ENCODE measurements at regions not wholly inside any gene's neighbourhood (a gene's known extent, or its start where the extent isn't known, plus 50 kb on each side); places are given as distances from the start of the nearest gene placed in this dataset.

GRCh38 chr5:110338341-110339083 lies 388.0 kb downstream of the TMEM232 start:
- Histone ChIP-seq H3K4me1 (ENCODE audit: control insufficient read depth, insufficient read depth, low read length, poor library complexity, severe bottlenecking) (no peaks in the 10 kb centered on the region), H3K9me3 (ENCODE audit: control insufficient read depth in 2 of 2, low read length in 2 of 2) (no peaks in the 10 kb centered on the region), H3K4me3 (ENCODE audit: low read depth, low read length) (no peak overlapping the region), H3K27me3 (ENCODE audit: control insufficient read depth, insufficient read depth, low read length) (no peaks in the 10 kb centered on the region), H3K27ac (ENCODE audit: insufficient read depth, low read length, poor library complexity, severe bottlenecking) (no peak overlapping the region), H3K36me3 (ENCODE audit: control insufficient read depth, insufficient read depth, low read length) (no peaks in the 10 kb centered on the region)
- Mint-ChIP-seq H3K27ac (no peak overlapping the region), H3K9me3 (peaks cover 0 to 2% (median 0%) of the 10 kb centered on the region in 7 donors), H3K4me3 (no peak overlapping the region), H3K4me1 (no peaks in the 10 kb centered on the region), H3K36me3 (no peaks in the 10 kb centered on the region), H3K27me3 (peaks cover 4% of the 10 kb centered on the region)
- DNase-seq = no peak
- no peak for ATAC-seq (ENCODE audit: low read depth in 2 of 2)

GRCh38 chr5:110339399-110339798 lies 387.1 kb downstream of the TMEM232 start:
- H3K9me3 Mint-ChIP-seq = peaks cover 0 to 2% (median 0%) of the 10 kb centered on the region in 7 donors
- H3K36me3 ChIP-seq (ENCODE audit: control insufficient read depth, insufficient read depth, low read length) = no peaks in the 10 kb centered on the region
- no peaks in the 10 kb centered on the region for H3K9me3 ChIP-seq (ENCODE audit: control insufficient read depth in 2 of 2, low read length in 2 of 2)
- H3K27ac ChIP-seq (ENCODE audit: insufficient read depth, low read length, poor library complexity, severe bottlenecking) = no peak overlapping the region
- no peak overlapping the region for H3K27ac Mint-ChIP-seq
- H3K27me3 ChIP-seq (ENCODE audit: control insufficient read depth, insufficient read depth, low read length) = no peaks in the 10 kb centered on the region
- H3K36me3 Mint-ChIP-seq = no peaks in the 10 kb centered on the region
- H3K27me3 Mint-ChIP-seq = peaks cover 4% of the 10 kb centered on the region
- H3K4me1 ChIP-seq (ENCODE audit: control insufficient read depth, insufficient read depth, low read length, poor library complexity, severe bottlenecking) = no peaks in the 10 kb centered on the region
- DNase-seq (no peak), ATAC-seq (ENCODE audit: low read depth in 2 of 2) (no peak)
- H3K4me1 Mint-ChIP-seq = no peaks in the 10 kb centered on the region
- no peak overlapping the region for H3K4me3 ChIP-seq (ENCODE audit: low read depth, low read length)
- no peak overlapping the region for H3K4me3 Mint-ChIP-seq

GRCh38 chr5:110341836-110342235 lies 384.6 kb downstream of the TMEM232 start:
- no peaks in the 10 kb centered on the region for H3K36me3 ChIP-seq (ENCODE audit: control insufficient read depth, insufficient read depth, low read length)
- no peaks in the 10 kb centered on the region for H3K4me1 Mint-ChIP-seq
- peaks cover 2% of the 10 kb centered on the region for H3K27me3 Mint-ChIP-seq
- DNase-seq = no peak
- no peak overlapping the region for H3K27ac Mint-ChIP-seq
- no peaks in the 10 kb centered on the region for H3K36me3 Mint-ChIP-seq
- no peak overlapping the region for H3K27ac ChIP-seq (ENCODE audit: insufficient read depth, low read length, poor library complexity, severe bottlenecking)
- no peaks in the 10 kb centered on the region for H3K27me3 ChIP-seq (ENCODE audit: control insufficient read depth, insufficient read depth, low read length)
- H3K4me3 Mint-ChIP-seq = no peak overlapping the region
- H3K4me3 ChIP-seq (ENCODE audit: low read depth, low read length) = no peak overlapping the region
- H3K9me3 Mint-ChIP-seq = peaks cover 0 to 2% (median 0%) of the 10 kb centered on the region in 7 donors
- H3K4me1 ChIP-seq (ENCODE audit: control insufficient read depth, insufficient read depth, low read length, poor library complexity, severe bottlenecking) = no peaks in the 10 kb centered on the region
- no peaks in the 10 kb centered on the region for H3K9me3 ChIP-seq (ENCODE audit: control insufficient read depth in 2 of 2, low read length in 2 of 2)
- ATAC-seq (ENCODE audit: low read depth in 2 of 2) = no peak

- no peaks in the 10 kb centered on the region for H3K9me3 ChIP-seq (ENCODE audit: control insufficient read depth in 2 of 2, low read length in 2 of 2)
- no peaks in the 10 kb centered on the region for H3K4me1 ChIP-seq (ENCODE audit: control insufficient read depth, insufficient read depth, low read length, poor library complexity, severe bottlenecking)
- DNase-seq (no peak), ATAC-seq (ENCODE audit: low read depth in 2 of 2) (no peak)
- Mint-ChIP-seq H3K4me3 (no peak overlapping the region), H3K4me1 (no peaks in the 10 kb centered on the region), H3K27ac (no peak overlapping the region), H3K36me3 (no peaks in the 10 kb centered on the region), H3K27me3 (no peaks in the 10 kb centered on the region), H3K9me3 (no peaks in the 10 kb centered on the region)
- no peak overlapping the region for H3K4me3 ChIP-seq (ENCODE audit: low read depth, low read length)
- H3K27me3 ChIP-seq (ENCODE audit: control insufficient read depth, insufficient read depth, low read length) = no peaks in the 10 kb centered on the region
- no peak overlapping the region for H3K27ac ChIP-seq (ENCODE audit: insufficient read depth, low read length, poor library complexity, severe bottlenecking)
- no peaks in the 10 kb centered on the region for H3K36me3 ChIP-seq (ENCODE audit: control insufficient read depth, insufficient read depth, low read length)
These were observed 383.8 kb downstream of the TMEM232 start for GRCh38 chr5:110342683-110343082.

- DNase-seq = no peak
- Histone ChIP-seq H3K4me1 (ENCODE audit: control insufficient read depth, insufficient read depth, low read length, poor library complexity, severe bottlenecking) (no peaks in the 10 kb centered on the region), H3K27me3 (ENCODE audit: control insufficient read depth, insufficient read depth, low read length) (no peaks in the 10 kb centered on the region), H3K27ac (ENCODE audit: insufficient read depth, low read length, poor library complexity, severe bottlenecking) (no peak overlapping the region), H3K4me3 (ENCODE audit: low read depth, low read length) (no peak overlapping the region), H3K9me3 (ENCODE audit: control insufficient read depth in 2 of 2, low read length in 2 of 2) (no peaks in the 10 kb centered on the region), H3K36me3 (ENCODE audit: control insufficient read depth, insufficient read depth, low read length) (no peaks in the 10 kb centered on the region)
- Mint-ChIP-seq H3K27me3 (no peaks in the 10 kb centered on the region), H3K9me3 (no peaks in the 10 kb centered on the region), H3K4me1 (no peaks in the 10 kb centered on the region), H3K27ac (no peak overlapping the region), H3K4me3 (no peak overlapping the region), H3K36me3 (no peaks in the 10 kb centered on the region)
- ATAC-seq (ENCODE audit: low read depth in 2 of 2) = no peak
These were observed 382.9 kb downstream of the TMEM232 start for GRCh38 chr5:110343616-110344015.

- Mint-ChIP-seq H3K27me3 (no peaks in the 10 kb centered on the region), H3K36me3 (no peaks in the 10 kb centered on the region), H3K4me1 (no peaks in the 10 kb centered on the region), H3K4me3 (no peak overlapping the region), H3K27ac (no peak overlapping the region), H3K9me3 (no peaks in the 10 kb centered on the region)
- no peaks in the 10 kb centered on the region for H3K27me3 ChIP-seq (ENCODE audit: control insufficient read depth, insufficient read depth, low read length)
- ATAC-seq (ENCODE audit: low read depth in 2 of 2) (no peak), DNase-seq (no peak)
- no peaks in the 10 kb centered on the region for H3K9me3 ChIP-seq (ENCODE audit: control insufficient read depth in 2 of 2, low read length in 2 of 2)
- no peaks in the 10 kb centered on the region for H3K4me1 ChIP-seq (ENCODE audit: control insufficient read depth, insufficient read depth, low read length, poor library complexity, severe bottlenecking)
- no peak overlapping the region for H3K4me3 ChIP-seq (ENCODE audit: low read depth, low read length)
- no peaks in the 10 kb centered on the region for H3K36me3 ChIP-seq (ENCODE audit: control insufficient read depth, insufficient read depth, low read length)
- no peak overlapping the region for H3K27ac ChIP-seq (ENCODE audit: insufficient read depth, low read length, poor library complexity, severe bottlenecking)
These were observed 380.8 kb downstream of the TMEM232 start for GRCh38 chr5:110345623-110346022.

GRCh38 chr5:110346893-110347358 lies 379.5 kb downstream of the TMEM232 start:
- H3K4me1 Mint-ChIP-seq = no peaks in the 10 kb centered on the region

GRCh38 chr5:110347781-110348180 lies 378.7 kb downstream of the TMEM232 start:
- Histone ChIP-seq H3K27me3 (ENCODE audit: control insufficient read depth, insufficient read depth, low read length) (no peaks in the 10 kb centered on the region), H3K36me3 (ENCODE audit: control insufficient read depth, insufficient read depth, low read length) (no peaks in the 10 kb centered on the region), H3K27ac (ENCODE audit: insufficient read depth, low read length, poor library complexity, severe bottlenecking) (no peak overlapping the region), H3K4me3 (ENCODE audit: low read depth, low read length) (no peak overlapping the region), H3K4me1 (ENCODE audit: control insufficient read depth, insufficient read depth, low read length, poor library complexity, severe bottlenecking) (no peaks in the 10 kb centered on the region), H3K9me3 (ENCODE audit: control insufficient read depth in 2 of 2, low read length in 2 of 2) (no peaks in the 10 kb centered on the region)
- DNase-seq (no peak), ATAC-seq (ENCODE audit: low read depth in 2 of 2) (no peak)
- H3K4me3 Mint-ChIP-seq = no peak overlapping the region
- H3K27me3 Mint-ChIP-seq = no peaks in the 10 kb centered on the region
- H3K4me1 Mint-ChIP-seq = no peaks in the 10 kb centered on the region
- no peaks in the 10 kb centered on the region for H3K9me3 Mint-ChIP-seq
- no peaks in the 10 kb centered on the region for H3K36me3 Mint-ChIP-seq
- no peak overlapping the region for H3K27ac Mint-ChIP-seq

More at GRCh38 chr5:110346893-110347358, 379.5 kb downstream of the TMEM232 start:
- H3K9me3 Mint-ChIP-seq = no peaks in the 10 kb centered on the region
- no peak overlapping the region for H3K4me3 ChIP-seq (ENCODE audit: low read depth, low read length)
- H3K27me3 ChIP-seq (ENCODE audit: control insufficient read depth, insufficient read depth, low read length) = no peaks in the 10 kb centered on the region
- no peaks in the 10 kb centered on the region for H3K4me1 ChIP-seq (ENCODE audit: control insufficient read depth, insufficient read depth, low read length, poor library complexity, severe bottlenecking)
- no peak overlapping the region for H3K4me3 Mint-ChIP-seq
- H3K36me3 ChIP-seq (ENCODE audit: control insufficient read depth, insufficient read depth, low read length) = no peaks in the 10 kb centered on the region
- no peaks in the 10 kb centered on the region for H3K27me3 Mint-ChIP-seq
- DNase-seq (no peak), ATAC-seq (ENCODE audit: low read depth in 2 of 2) (no peak)
- no peak overlapping the region for H3K27ac Mint-ChIP-seq
- no peak overlapping the region for H3K27ac ChIP-seq (ENCODE audit: insufficient read depth, low read length, poor library complexity, severe bottlenecking)
- H3K9me3 ChIP-seq (ENCODE audit: control insufficient read depth in 2 of 2, low read length in 2 of 2) = no peaks in the 10 kb centered on the region
- H3K36me3 Mint-ChIP-seq = no peaks in the 10 kb centered on the region

Data from CD4-positive, CD25-positive, alpha-beta regulatory T cell (primary cell).